CD4-positive, alpha-beta T cell treated with Interleukin-17A for 4 hours (primary cell): ENCODE measurements at regions not wholly inside any gene's neighbourhood (a gene's known extent, or its start where the extent isn't known, plus 50 kb on each side); places are given as distances from the start of the nearest gene placed in this dataset.

ENCODE experiments used
- DNase-seq: peaks from one replicate; pipeline ENCODE4 v3.0.0-alpha.2; 2020; ENCODE audit warnings: mixed read lengths

GRCh38 chr20:23249541-23249940 is 101.0 kb upstream of the NXT1 start:
- no peak for DNase-seq

GRCh38 chr20:23248461-23248882 is 102.1 kb upstream of the NXT1 start:
- DNase-seq: no peak

- no peak for DNase-seq
Measured at GRCh38 chr20:23246717-23247664, 103.6 kb upstream of the NXT1 start.

GRCh38 chr20:23245553-23246181 is 104.9 kb upstream of the NXT1 start:
- no peak for DNase-seq

- DNase-seq: no peak
Measured at GRCh38 chr20:23244916-23245552, 105.6 kb upstream of the NXT1 start.

- no peak for DNase-seq
Measured at GRCh38 chr20:23244156-23244915, 106.3 kb upstream of the NXT1 start.

GRCh38 chr20:23243791-23244155 is 106.8 kb upstream of the NXT1 start:
- DNase-seq: no peak

- no peak for DNase-seq
Measured at GRCh38 chr20:23242556-23243180, 107.9 kb upstream of the NXT1 start.

GRCh38 chr20:23242104-23242503 is 108.5 kb upstream of the NXT1 start:
- no peak for DNase-seq

GRCh38 chr20:23241416-23241815 is 109.2 kb upstream of the NXT1 start:
- no peak for DNase-seq

GRCh38 chr20:23240519-23240918 is 110.1 kb upstream of the NXT1 start:
- no peak for DNase-seq

- DNase-seq: no peak
Measured at GRCh38 chr20:23237201-23237600, 113.4 kb upstream of the NXT1 start.

- DNase-seq: peak; percentile 6
Measured at GRCh38 chr20:23235173-23236027, 115.2 kb upstream of the NXT1 start.

- DNase-seq: no peak
Measured at GRCh38 chr20:23234311-23235078, 116.1 kb upstream of the NXT1 start.

GRCh38 chr20:23233341-23233740 is 117.2 kb upstream of the NXT1 start:
- DNase-seq: no peak

GRCh38 chr20:23232679-23233308 is 117.8 kb upstream of the NXT1 start:
- DNase-seq: no peak

- no peak for DNase-seq
Measured at GRCh38 chr20:23232219-23232581, 118.4 kb upstream of the NXT1 start.

GRCh38 chr20:23231561-23232218 is 118.9 kb upstream of the NXT1 start:
- DNase-seq: no peak

- DNase-seq: no peak
Measured at GRCh38 chr20:23230766-23231385, 119.7 kb upstream of the NXT1 start.
